Endothelial cell (in vitro differentiated cells): ENCODE measurements at regions not wholly inside any gene's neighbourhood (a gene's known extent, or its start where the extent isn't known, plus 50 kb on each side); places are given as distances from the start of the nearest gene placed in this dataset.

Experiments
- DNase-seq: peaks from one replicate; pipeline ENCODE4 v3.0.0; 2021; ENCODE audit warnings: low spot score
- H3K27ac Mint-ChIP-seq: one replicate; pipeline ENCODE4 v1.8.0; 2021; ENCODE audit warnings: mixed read lengths, inconsistent platforms; ENCODE audit not compliant: unreplicated experiment
- H3K27me3 Mint-ChIP-seq: one replicate; pipeline ENCODE4 v1.8.0; 2021; ENCODE audit warnings: mild to moderate bottlenecking, moderate library complexity, mixed read lengths, inconsistent platforms; ENCODE audit not compliant: unreplicated experiment
- H3K36me3 Mint-ChIP-seq: one replicate; pipeline ENCODE4 v1.8.0; 2021; ENCODE audit warnings: mild to moderate bottlenecking, low read depth, mixed read lengths, inconsistent platforms; ENCODE audit not compliant: unreplicated experiment
- H3K4me1 Mint-ChIP-seq: one replicate; pipeline ENCODE4 v1.8.0; 2021; ENCODE audit warnings: mild to moderate bottlenecking, mixed read lengths, inconsistent platforms; ENCODE audit not compliant: unreplicated experiment
- H3K4me3 Mint-ChIP-seq: one replicate; pipeline ENCODE4 v1.8.0; 2021; ENCODE audit warnings: mild to moderate bottlenecking, mixed read lengths, inconsistent platforms; ENCODE audit not compliant: unreplicated experiment
- H3K9me3 Mint-ChIP-seq: one replicate; pipeline ENCODE4 v1.8.0; 2021; ENCODE audit warnings: mixed read lengths, inconsistent platforms; ENCODE audit not compliant: unreplicated experiment
- CTCF ChIP-seq: fragments of 200-600 bp; sonication (generic); IDR thresholded peaks from one replicate; pipeline ENCODE4 v1.5.0; 2021; ENCODE audit warnings: antibody characterized with exemption; ENCODE audit not compliant: unreplicated experiment

DNA sequence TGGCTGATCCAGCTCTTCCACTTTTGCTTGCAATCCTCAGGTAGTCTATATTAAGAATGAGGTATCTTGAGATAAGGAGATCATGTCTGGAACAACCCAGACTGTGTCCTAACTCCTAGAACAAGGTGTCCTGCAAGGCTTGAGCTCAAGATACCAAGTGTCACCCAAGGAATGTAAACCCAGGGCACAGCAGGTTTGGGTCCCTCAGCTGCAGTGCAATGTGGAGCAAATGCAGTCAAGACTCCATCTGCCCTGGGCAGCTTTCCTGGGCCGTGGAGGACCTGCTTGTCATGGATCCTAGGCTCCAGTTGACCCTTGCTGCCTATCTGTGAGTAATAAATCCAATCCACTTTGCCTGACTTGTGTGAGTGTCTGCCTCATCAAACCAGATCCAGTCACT, 166.1 kb downstream of the OTOR start:
- DNase-seq: no peak
- peaks cover 5% of the 10 kb centered on the region for H3K9me3 Mint-ChIP-seq
- H3K4me1 Mint-ChIP-seq: peaks cover 5% of the 10 kb centered on the region
- H3K36me3 Mint-ChIP-seq: peaks cover 4% of the 10 kb centered on the region
- no peak overlapping the region for H3K4me3 Mint-ChIP-seq
- no peak for TF ChIP-seq CTCF
- peaks cover 3% of the 10 kb centered on the region for H3K27me3 Mint-ChIP-seq
- H3K27ac Mint-ChIP-seq: no peak overlapping the region

- no peak overlapping the region for H3K27ac Mint-ChIP-seq
- H3K4me3 Mint-ChIP-seq: no peak overlapping the region
- TF ChIP-seq CTCF: no peak
- peaks cover 5% of the 10 kb centered on the region for H3K4me1 Mint-ChIP-seq
- no peak for DNase-seq
- H3K9me3 Mint-ChIP-seq: peaks cover 5% of the 10 kb centered on the region
- peaks cover 3% of the 10 kb centered on the region for H3K27me3 Mint-ChIP-seq
- H3K36me3 Mint-ChIP-seq: peaks cover 4% of the 10 kb centered on the region
These were observed 168.0 kb downstream of the OTOR start for GRCh38 chr20:16916165-16916564.

DNA sequence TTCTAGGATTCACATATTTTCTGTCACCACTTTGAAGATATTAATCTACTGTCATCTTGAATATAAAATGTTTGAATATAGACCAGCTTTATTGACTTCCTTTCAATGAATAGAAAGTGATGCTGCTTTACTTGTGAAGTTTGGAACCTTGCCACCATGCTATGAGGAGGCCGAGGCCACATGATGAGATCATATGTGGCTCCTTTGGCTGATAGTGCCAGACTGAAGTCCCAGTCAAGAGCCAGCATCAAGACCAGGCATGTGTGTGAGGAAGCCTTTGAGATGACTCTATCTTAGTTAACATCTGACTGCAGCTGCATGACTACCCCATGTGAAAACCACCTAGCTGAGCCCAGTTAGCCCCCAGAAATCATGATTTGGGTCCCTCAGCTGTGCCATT, 169.5 kb downstream of the OTOR start:
- Mint-ChIP-seq H3K27me3 (peaks cover 3% of the 10 kb centered on the region), H3K4me3 (no peak overlapping the region), H3K9me3 (peaks cover 5% of the 10 kb centered on the region), H3K4me1 (peaks cover 5% of the 10 kb centered on the region), H3K36me3 (peaks cover 4% of the 10 kb centered on the region), H3K27ac (no peak overlapping the region)
- no peak for DNase-seq
- TF ChIP-seq CTCF: no peak

DNA sequence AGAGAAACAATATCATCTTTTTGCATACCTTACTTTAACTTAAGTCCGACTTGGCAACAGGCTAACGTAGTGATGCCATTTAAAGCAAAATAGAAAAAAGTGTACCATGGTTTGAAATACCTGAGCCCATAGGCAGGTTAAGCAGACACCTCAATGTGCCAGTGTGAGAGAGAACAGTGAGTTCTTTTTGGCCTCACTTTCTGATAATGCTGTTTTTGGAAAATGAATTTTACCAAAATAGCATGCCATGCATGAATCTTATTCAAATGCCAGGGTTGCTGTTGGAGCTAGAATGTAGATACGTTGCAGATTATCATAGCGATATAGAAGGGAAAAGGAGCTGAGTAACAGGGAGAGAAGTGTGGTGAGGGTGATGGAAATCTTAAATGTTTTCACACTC, 170.2 kb downstream of the OTOR start:
- Mint-ChIP-seq H3K9me3 (peaks cover 5% of the 10 kb centered on the region), H3K36me3 (peaks cover 2% of the 10 kb centered on the region), H3K4me1 (peaks cover 5% of the 10 kb centered on the region), H3K27me3 (peaks cover 3% of the 10 kb centered on the region), H3K4me3 (no peak overlapping the region), H3K27ac (no peak overlapping the region)
- no peak for DNase-seq
- no peak for TF ChIP-seq CTCF

- DNase-seq: no peak
- Mint-ChIP-seq H3K36me3 (no peaks in the 10 kb centered on the region), H3K4me3 (no peak overlapping the region), H3K27ac (no peak overlapping the region), H3K4me1 (peaks cover 5% of the 10 kb centered on the region), H3K27me3 (peaks cover 3% of the 10 kb centered on the region), H3K9me3 (peaks cover 5% of the 10 kb centered on the region)
- no peak for TF ChIP-seq CTCF
These were observed 171.7 kb downstream of the OTOR start for GRCh38 chr20:16919841-16920240.
